CD4-positive, alpha-beta T cell (primary cell): ENCODE measurements at regions not wholly inside any gene's neighbourhood (a gene's known extent, or its start where the extent isn't known, plus 50 kb on each side); places are given as distances from the start of the nearest gene placed in this dataset.
A peak's percentile ranks its signal among the peaks of the same experiment; 100 is the strongest.

Experiments used
- ATAC-seq: fragments of 200-7000 bp; cut with Tn5 transposase; one replicate; pipeline ENCODE4 v1.10.0; 2022; ENCODE audit warnings: mild to moderate bottlenecking; ENCODE audit not compliant: poor library complexity
- CTCF ChIA-PET: fragments of 350-600 bp; sonication (Branson Sonifier 250); formaldehyde crosslinking; loops from one replicate; lab custom pipeline; 2021; ENCODE audit warnings: antibody characterized with exemption, inconsistent platforms; lab: Charles Lee
- POLR2A ChIA-PET: fragments of 350-600 bp; sonication (Branson Sonifier 250); formaldehyde crosslinking; loops from one replicate; lab custom pipeline; 2021; ENCODE audit warnings: antibody characterized with exemption, inconsistent platforms; lab: Charles Lee
- DNase-seq, 14 experiments: peaks; one replicate each; pipeline ENCODE4 v3.0.0-alpha.2; 2013 to 2020; ENCODE audit warnings: mixed read lengths in 2 of 14
- H3K27ac ChIP-seq, 2 donors: one replicate each; pipeline versions ENCODE4 v1.5.1 to v1.7.0; 2013; ENCODE audit warnings: low read length in 2 of 2, low read depth in 1 of 2, mild to moderate bottlenecking in 1 of 2
- H3K27me3 ChIP-seq, 2 experiments: 1 replicate in 1 of 2; 2 replicates in 1 of 2; pipeline versions ENCODE4 v1.6.1 to v1.7.0; 2013; ENCODE audit warnings: low read length in 2 of 2, control low read depth in 1 of 2, mild to moderate bottlenecking in 1 of 2, moderate library complexity in 1 of 2; ENCODE audit not compliant: insufficient read depth in 2 of 2, control insufficient read depth in 1 of 2
- H3K36me3 ChIP-seq: one replicate; pipeline ENCODE4 v1.6.1; 2013; ENCODE audit warnings: low read length, control low read depth; ENCODE audit not compliant: insufficient read depth
- H3K4me1 ChIP-seq: one replicate; pipeline ENCODE4 v1.6.1; 2013; ENCODE audit warnings: low read length, control low read depth; ENCODE audit not compliant: insufficient read depth
- H3K4me3 ChIP-seq: one replicate; pipeline ENCODE4 v1.5.1; 2013; ENCODE audit warnings: mild to moderate bottlenecking, low read length, moderate library complexity
- H3K9me3 ChIP-seq, 2 experiments: 1 replicate in 1 of 2; 2 replicates in 1 of 2; pipeline versions ENCODE4 v1.6.1 to v1.7.0; 2013; ENCODE audit warnings: low read length in 2 of 2, mild to moderate bottlenecking in 2 of 2, control low read depth in 1 of 2, moderate library complexity in 1 of 2; ENCODE audit not compliant: control insufficient read depth in 1 of 2, insufficient read depth in 1 of 2
- H3K27ac Mint-ChIP-seq: one replicate; pipeline ENCODE4 v1.8.0; 2020; ENCODE audit warnings: mixed read lengths
- H3K27me3 Mint-ChIP-seq: one replicate; pipeline ENCODE4 v1.8.0; 2021; ENCODE audit warnings: mixed read lengths
- H3K36me3 Mint-ChIP-seq: one replicate; pipeline ENCODE4 v1.8.0; 2021; ENCODE audit warnings: low read depth, mixed read lengths
- H3K4me1 Mint-ChIP-seq: one replicate; pipeline ENCODE4 v1.8.0; 2021; ENCODE audit warnings: low read depth, mixed read lengths
- H3K4me3 Mint-ChIP-seq: one replicate; pipeline ENCODE4 v1.8.0; 2020; ENCODE audit warnings: mild to moderate bottlenecking, mixed read lengths
- H3K9me3 Mint-ChIP-seq: one replicate; pipeline ENCODE4 v1.8.0; 2020; ENCODE audit warnings: mixed read lengths
- CTCF ChIP-seq: fragments of 200-600 bp; IDR thresholded peaks from one replicate; pipeline ENCODE4 v1.8.0; 2022; ENCODE audit warnings: antibody characterized with exemption, mild to moderate bottlenecking
- intact Hi-C, 2 experiments: fragments of 100-400 bp; cut with DNase I in 1 of 2; cut with micrococcal nuclease in 1 of 2; formaldehyde crosslinking; loops; one replicate each; pipeline versions ENCODE4 v1.15.1 to v1.9.0; 2023 to 2025; cut with DNase I, micrococcal nuclease

GRCh38 chr11:32256466-32256865 lies 165.6 kb downstream of the RCN1 start:
- Histone ChIP-seq H3K36me3 (no peaks in the 10 kb centered on the region), H3K27ac (no peak overlapping the region), H3K4me3 (no peak overlapping the region), H3K4me1 (no peaks in the 10 kb centered on the region), H3K27me3 (peaks cover 0 to 4% of the 10 kb centered on the region in 2 experiments), H3K9me3 (no peaks in the 10 kb centered on the region)
- ChIA-PET CTCF (no interaction called here), POLR2A (no interaction called here)
- DNase-seq (no peak), ATAC-seq (no peak)
- Mint-ChIP-seq H3K4me1 (no peaks in the 10 kb centered on the region), H3K9me3 (no peaks in the 10 kb centered on the region), H3K27me3 (peaks cover 25% of the 10 kb centered on the region), H3K4me3 (no peak overlapping the region), H3K36me3 (no peaks in the 10 kb centered on the region), H3K27ac (no peak overlapping the region)
- intact Hi-C loops, result no loop called here
- no peak for TF ChIP-seq CTCF

- no peak overlapping the region for H3K27ac Mint-ChIP-seq
- no peaks in the 10 kb centered on the region for H3K4me1 Mint-ChIP-seq
- Histone ChIP-seq H3K27ac (no peak overlapping the region), H3K4me3 (no peak overlapping the region), H3K9me3 (no peaks in the 10 kb centered on the region), H3K27me3 (peaks cover 4 to 9% of the 10 kb centered on the region in 2 experiments), H3K4me1 (no peaks in the 10 kb centered on the region), H3K36me3 (no peaks in the 10 kb centered on the region)
- H3K27me3 Mint-ChIP-seq, result peaks cover 31% of the 10 kb centered on the region
- POLR2A ChIA-PET, result no interaction called here
- H3K9me3 Mint-ChIP-seq, result no peaks in the 10 kb centered on the region
- no peak for TF ChIP-seq CTCF
- ATAC-seq (no peak), DNase-seq (peak in 3 of 14 experiments; percentile 19 to 20 (median 19))
- CTCF ChIA-PET, result no interaction called here
- H3K4me3 Mint-ChIP-seq, result no peak overlapping the region
- H3K36me3 Mint-ChIP-seq, result no peaks in the 10 kb centered on the region
- intact Hi-C loops, result no loop called here
These were observed 168.8 kb downstream of the RCN1 start for GRCh38 chr11:32259641-32260081.

- Mint-ChIP-seq H3K27ac (no peak overlapping the region), H3K4me3 (no peak overlapping the region), H3K27me3 (peaks cover 28% of the 10 kb centered on the region), H3K36me3 (no peaks in the 10 kb centered on the region), H3K4me1 (no peaks in the 10 kb centered on the region), H3K9me3 (no peaks in the 10 kb centered on the region)
- no peak for DNase-seq
- Histone ChIP-seq H3K4me1 (no peaks in the 10 kb centered on the region), H3K27me3 (peaks cover 5 to 7% of the 10 kb centered on the region in 2 experiments), H3K27ac (no peak overlapping the region), H3K9me3 (no peaks in the 10 kb centered on the region), H3K4me3 (no peak overlapping the region), H3K36me3 (no peaks in the 10 kb centered on the region)
- no peak for ATAC-seq
- intact Hi-C loops, result no loop called here
- TF ChIP-seq CTCF, result no peak
- POLR2A ChIA-PET, result no interaction called here
- CTCF ChIA-PET, result no interaction called here
These were observed 171.5 kb downstream of the RCN1 start for GRCh38 chr11:32262367-32262766.
